A673 (cell line): ENCODE measurements at regions not wholly inside any gene's neighbourhood (a gene's known extent, or its start where the extent isn't known, plus 50 kb on each side); places are given as distances from the start of the nearest gene placed in this dataset.

Experiments used
- BruUV-seq: library from RNA; stranded (reverse); fragments of 400-500 nt; replicated peaks from 2 replicates; lab custom pipeline; 2021; lab: Mats Ljungman, UMichigan
- CTCF ChIA-PET: fragments of 300-600 bp; sonication (Branson Sonifier 250); formaldehyde crosslinking; loops from one replicate; lab custom pipeline; 2022; ENCODE audit warnings: antibody characterized with exemption; lab: Charles Lee
- POLR2A ChIA-PET: fragments of 300-600 bp; sonication (Branson Sonifier 250); formaldehyde crosslinking; loops from one replicate; lab custom pipeline; 2022; ENCODE audit warnings: antibody characterized with exemption; ENCODE audit not compliant: low non-redundant PET; lab: Charles Lee
- DNase-seq: peaks from one replicate; pipeline ENCODE4 v3.0.0-alpha.2; 2015; ENCODE audit warnings: low spot score
- H3K27ac ChIP-seq: fragments of 200-600 bp; sonication (generic); 2 replicates; pipeline ENCODE4 v1.5.1; 2016; ENCODE audit warnings: mixed run types, low read depth, mild to moderate bottlenecking, mixed read lengths, antibody characterized with exemption, low read length; ENCODE audit not compliant: poor library complexity, severe bottlenecking
- H3K27me3 ChIP-seq: fragments of 200-600 bp; sonication (generic); replicated peaks from 2 replicates; pipeline ENCODE4 v1.6.1; 2017; ENCODE audit warnings: mixed run types, low read depth, mild to moderate bottlenecking, mixed read lengths, antibody characterized with exemption, low read length; ENCODE audit not compliant: insufficient read depth, poor library complexity
- H3K36me3 ChIP-seq: fragments of 200-600 bp; sonication (generic); 2 replicates; pipeline ENCODE4 v1.6.1; 2016; ENCODE audit warnings: mixed run types, mild to moderate bottlenecking, mixed read lengths, antibody characterized with exemption, low read length; ENCODE audit not compliant: insufficient read depth, poor library complexity, severe bottlenecking
- H3K4me1 ChIP-seq: fragments of 200-600 bp; sonication (generic); 2 replicates; pipeline ENCODE4 v1.6.1; 2017; ENCODE audit warnings: mixed run types, mild to moderate bottlenecking, mixed read lengths, antibody characterized with exemption, low read length; ENCODE audit not compliant: insufficient read depth, poor library complexity, severe bottlenecking
- H3K4me3 ChIP-seq: fragments of 200-600 bp; sonication (generic); 2 replicates; pipeline ENCODE4 v1.5.1; 2016; ENCODE audit warnings: low read depth, mixed run types, mild to moderate bottlenecking, mixed read lengths, low read length; ENCODE audit not compliant: poor library complexity, severe bottlenecking
- H3K9me3 ChIP-seq: fragments of 200-600 bp; sonication (generic); 2 replicates; pipeline ENCODE4 v1.6.1; 2016; ENCODE audit warnings: mixed run types, low read depth, mild to moderate bottlenecking, mixed read lengths, antibody characterized with exemption, low read length; ENCODE audit not compliant: poor library complexity, severe bottlenecking
- EZH2 ChIP-seq: fragments of 200-600 bp; sonication (generic); IDR thresholded peaks from 2 replicates; pipeline ENCODE4 v1.6.1; 2017; ENCODE audit warnings: borderline replicate concordance, low read depth, mild to moderate bottlenecking, mixed read lengths, antibody characterized with exemption, low read length; ENCODE audit not compliant: poor library complexity, severe bottlenecking
- intact Hi-C: fragments of 100-400 bp; cut with micrococcal nuclease; formaldehyde crosslinking; loops from one replicate; pipeline ENCODE4 v1.10.0; 2022; ENCODE audit not compliant: unreplicated experiment
- TF ChIP-seq, protein P1 (sequence below): fragments of 300-800, 200-600 bp; sonication (generic); conservative IDR thresholded peaks from 2 replicates; pipeline ENCODE4 v1.5.1; 2017; ENCODE audit warnings: low read depth, mild to moderate bottlenecking, antibody characterized with exemption, low read length, moderate library complexity, mixed read lengths

- H3K36me3 ChIP-seq: no peaks in the 10 kb centered on the region
- intact Hi-C loops: no loop called here
- no peaks in the 10 kb centered on the region for H3K9me3 ChIP-seq
- no peak for DNase-seq
- no peak overlapping the region for H3K27ac ChIP-seq
- ChIA-PET CTCF (no interaction called here), POLR2A (no interaction called here)
- TF ChIP-seq, protein P1, sequence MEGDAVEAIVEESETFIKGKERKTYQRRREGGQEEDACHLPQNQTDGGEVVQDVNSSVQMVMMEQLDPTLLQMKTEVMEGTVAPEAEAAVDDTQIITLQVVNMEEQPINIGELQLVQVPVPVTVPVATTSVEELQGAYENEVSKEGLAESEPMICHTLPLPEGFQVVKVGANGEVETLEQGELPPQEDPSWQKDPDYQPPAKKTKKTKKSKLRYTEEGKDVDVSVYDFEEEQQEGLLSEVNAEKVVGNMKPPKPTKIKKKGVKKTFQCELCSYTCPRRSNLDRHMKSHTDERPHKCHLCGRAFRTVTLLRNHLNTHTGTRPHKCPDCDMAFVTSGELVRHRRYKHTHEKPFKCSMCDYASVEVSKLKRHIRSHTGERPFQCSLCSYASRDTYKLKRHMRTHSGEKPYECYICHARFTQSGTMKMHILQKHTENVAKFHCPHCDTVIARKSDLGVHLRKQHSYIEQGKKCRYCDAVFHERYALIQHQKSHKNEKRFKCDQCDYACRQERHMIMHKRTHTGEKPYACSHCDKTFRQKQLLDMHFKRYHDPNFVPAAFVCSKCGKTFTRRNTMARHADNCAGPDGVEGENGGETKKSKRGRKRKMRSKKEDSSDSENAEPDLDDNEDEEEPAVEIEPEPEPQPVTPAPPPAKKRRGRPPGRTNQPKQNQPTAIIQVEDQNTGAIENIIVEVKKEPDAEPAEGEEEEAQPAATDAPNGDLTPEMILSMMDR: no peak
- TF ChIP-seq EZH2: no peak
- no TSS peak for BruUV-seq
- H3K4me3 ChIP-seq: no peak overlapping the region
- no peaks in the 10 kb centered on the region for H3K27me3 ChIP-seq
- no peaks in the 10 kb centered on the region for H3K4me1 ChIP-seq
Observed at GRCh38 chr2:119104414-119104813, 54.1 kb downstream of the C1QL2 start.

DNA sequence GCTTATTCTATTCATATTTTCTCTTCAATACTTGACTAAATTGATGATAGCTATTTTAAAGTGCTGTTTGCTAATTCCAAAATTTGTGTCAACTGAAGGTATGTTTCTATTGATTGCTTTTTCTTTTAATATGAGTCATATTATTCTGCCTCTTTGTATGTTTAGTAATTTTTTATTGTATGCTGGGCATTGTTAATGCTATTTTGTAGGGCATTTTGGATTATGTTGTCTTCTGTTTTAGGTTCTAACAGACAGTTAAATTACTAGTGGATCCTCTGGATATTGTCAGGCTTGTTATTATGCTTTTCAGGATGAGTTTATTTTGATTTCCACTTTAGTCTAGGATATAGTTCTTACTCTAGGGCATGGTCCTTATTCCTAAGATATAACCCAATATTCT is 55.6 kb downstream of the C1QL2 start:
- BruUV-seq: no TSS peak
- no peak overlapping the region for H3K27ac ChIP-seq
- ChIA-PET POLR2A (no interaction called here), CTCF (interaction anchor here (0.6 kb wide), 1 partner anchor 427 kb away, joined by 5 read pairs; no protein-coding TSS in a partner anchor)
- no peaks in the 10 kb centered on the region for H3K27me3 ChIP-seq
- intact Hi-C loops: no loop called here
- H3K9me3 ChIP-seq: no peaks in the 10 kb centered on the region
- TF ChIP-seq, protein P1: no peak
- no peak for TF ChIP-seq EZH2
- H3K36me3 ChIP-seq: no peaks in the 10 kb centered on the region
- H3K4me1 ChIP-seq: no peaks in the 10 kb centered on the region
- DNase-seq: no peak
- H3K4me3 ChIP-seq: no peak overlapping the region

GRCh38 chr2:119088416-119088815 is 70.1 kb downstream of the C1QL2 start:
- no peaks in the 10 kb centered on the region for H3K9me3 ChIP-seq
- H3K4me1 ChIP-seq: no peaks in the 10 kb centered on the region
- DNase-seq: no peak
- no peak overlapping the region for H3K4me3 ChIP-seq
- peaks cover 3% of the 10 kb centered on the region for H3K27me3 ChIP-seq
- no peak for TF ChIP-seq EZH2
- TF ChIP-seq, protein P1: no peak
- intact Hi-C loops: no loop called here
- no peak overlapping the region for H3K27ac ChIP-seq
- CTCF ChIA-PET: no interaction called here
- BruUV-seq: no TSS peak
- POLR2A ChIA-PET: no interaction called here
- no peaks in the 10 kb centered on the region for H3K36me3 ChIP-seq
